GM21737 (cell line): ENCODE measurements at regions not wholly inside any gene's neighbourhood (a gene's known extent, or its start where the extent isn't known, plus 50 kb on each side); places are given as distances from the start of the nearest gene placed in this dataset.
"Not testable (repeated sequence)": the region's sequence is repeated elsewhere in the genome, so short reads cannot be mapped to it uniquely, and the experiment has no call there.

Source experiments
- ATAC-seq: cut with Tn5 transposase; IDR thresholded peaks from one replicate; pipeline ENCODE4 v1.9.1; 2021; ENCODE audit warnings: mild to moderate bottlenecking, moderate library complexity; ENCODE audit not compliant: unreplicated experiment

DNA sequence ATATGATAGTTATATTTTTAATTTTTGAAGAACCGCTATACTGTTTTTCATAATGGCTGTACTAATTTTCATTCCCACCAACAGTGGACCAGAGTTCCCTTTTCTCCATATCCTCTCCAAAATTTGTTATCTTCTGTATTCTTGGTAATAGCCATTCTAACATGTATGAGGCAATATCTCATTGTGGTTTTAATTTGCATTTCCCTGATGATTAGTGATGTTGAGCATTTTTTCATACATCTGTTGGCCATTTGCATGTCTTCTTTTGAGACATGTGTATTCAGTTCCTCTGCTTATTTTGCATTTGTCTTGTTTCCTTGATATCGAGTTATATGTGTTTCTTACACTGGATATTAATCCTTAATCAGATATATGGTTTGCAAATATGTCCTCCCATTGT, 770.8 kb upstream of the MBL2 start:
- no peak for ATAC-seq

DNA sequence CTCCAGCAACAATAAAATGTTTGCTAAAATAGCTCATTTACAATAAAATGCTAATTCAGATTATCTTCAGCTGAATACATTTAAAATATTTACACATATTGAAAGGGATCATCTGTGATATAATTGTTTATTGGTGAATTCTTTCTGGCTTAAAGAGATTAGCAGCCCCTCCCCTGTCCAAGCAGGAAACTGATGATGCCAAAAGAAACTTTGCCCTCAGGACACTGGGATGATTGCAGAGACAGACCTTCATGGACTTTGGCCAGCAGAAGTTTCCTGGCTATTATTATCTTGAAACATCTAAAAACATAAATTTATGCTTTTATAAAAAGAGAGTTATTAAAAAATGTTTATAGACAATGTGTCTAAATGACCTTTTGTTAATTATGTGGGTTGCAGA, 764.9 kb upstream of the MBL2 start:
- ATAC-seq: no peak

DNA sequence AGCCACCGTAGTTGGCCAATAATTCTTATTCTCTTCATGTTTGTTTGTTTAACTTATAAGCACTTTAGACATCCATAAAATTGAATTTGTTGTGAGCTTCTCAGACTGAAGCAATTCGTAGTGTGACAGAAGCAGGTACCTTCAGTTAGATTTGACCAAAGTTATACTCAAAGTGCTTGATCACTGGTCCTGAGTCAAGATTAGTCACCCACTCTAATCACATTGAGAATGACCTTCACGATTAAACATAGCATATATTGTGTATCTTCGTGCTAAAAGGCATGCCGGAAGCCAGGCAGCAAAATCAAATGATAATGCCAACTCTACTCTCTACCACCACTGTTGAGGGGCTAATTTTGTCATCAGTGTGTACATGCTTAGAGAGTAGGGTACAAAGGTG, 763.7 kb upstream of the MBL2 start:
- ATAC-seq: no peak

DNA sequence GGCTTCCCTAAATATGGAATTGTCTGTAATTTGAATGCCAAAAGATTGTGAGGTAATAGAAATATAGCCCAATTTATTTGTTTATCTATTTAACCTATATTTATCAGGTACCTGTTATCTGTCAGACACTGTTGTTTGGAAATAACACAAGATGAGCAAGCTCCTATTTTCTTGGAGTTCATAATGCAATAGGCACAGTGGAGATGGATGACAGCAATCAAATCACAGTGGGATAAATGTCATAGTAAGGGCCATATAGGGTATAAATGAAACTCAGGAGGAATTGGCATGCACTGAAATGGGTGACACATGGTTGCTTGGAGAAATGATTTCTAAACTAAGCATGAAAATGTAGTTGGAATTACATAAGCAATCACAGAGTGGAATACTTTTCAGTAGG, 761.8 kb upstream of the MBL2 start:
- ATAC-seq: no peak

DNA sequence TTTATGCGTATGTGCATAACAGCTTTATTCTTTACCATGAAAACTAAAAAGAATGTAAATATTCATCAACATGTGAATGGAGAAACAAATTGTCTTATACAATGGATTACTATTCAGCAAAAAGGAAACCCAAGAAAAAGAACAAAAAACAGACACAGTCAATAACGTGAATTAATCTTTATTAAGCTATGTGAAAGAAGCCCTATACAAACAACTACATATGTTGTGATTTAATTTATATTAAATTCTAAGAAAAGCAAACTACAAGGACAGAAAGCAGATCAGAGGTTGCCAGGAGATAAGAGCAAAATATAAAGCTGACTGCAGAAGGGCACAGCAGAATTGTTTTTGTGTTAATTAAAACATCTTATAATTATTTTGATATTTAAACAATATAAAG, 756.4 kb upstream of the MBL2 start:
- no peak for ATAC-seq

DNA sequence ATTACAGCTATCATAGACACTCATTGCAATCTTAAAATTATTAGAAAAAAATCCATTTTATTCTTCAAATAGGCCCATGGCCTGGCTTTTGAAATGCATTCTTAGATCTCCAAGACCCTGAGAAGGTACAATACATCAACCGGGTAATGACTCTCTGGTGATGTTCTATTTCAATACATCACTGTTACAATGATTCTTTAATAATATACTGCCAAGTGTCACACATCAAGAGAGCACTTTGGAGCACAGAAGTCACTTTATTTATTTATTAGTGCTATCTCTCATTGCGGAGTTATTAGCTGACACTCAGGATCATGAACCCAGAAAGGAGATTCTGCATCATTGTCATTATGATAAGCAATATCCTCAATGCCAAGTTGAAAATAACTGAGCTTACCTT, 748.5 kb upstream of the MBL2 start:
- no peak for ATAC-seq

DNA sequence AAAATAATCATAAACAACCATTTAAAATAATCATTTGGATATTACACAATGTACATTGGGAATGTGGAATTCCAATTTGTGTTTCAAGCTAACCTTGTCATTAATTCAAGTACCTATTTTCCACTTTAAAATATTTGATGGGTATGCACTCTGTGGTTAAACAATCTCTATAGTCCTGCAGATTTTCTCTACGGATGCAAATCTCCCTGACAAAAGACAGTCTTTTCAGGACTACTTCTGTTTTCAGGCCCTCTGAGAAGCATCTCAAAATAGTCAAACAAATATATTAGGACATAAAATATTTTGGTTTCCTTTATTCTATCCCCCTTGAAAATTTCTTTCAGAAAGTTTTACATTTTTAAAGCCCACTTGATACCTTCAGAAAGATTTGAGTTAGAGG, 735.6 kb upstream of the MBL2 start:
- no peak for ATAC-seq

DNA sequence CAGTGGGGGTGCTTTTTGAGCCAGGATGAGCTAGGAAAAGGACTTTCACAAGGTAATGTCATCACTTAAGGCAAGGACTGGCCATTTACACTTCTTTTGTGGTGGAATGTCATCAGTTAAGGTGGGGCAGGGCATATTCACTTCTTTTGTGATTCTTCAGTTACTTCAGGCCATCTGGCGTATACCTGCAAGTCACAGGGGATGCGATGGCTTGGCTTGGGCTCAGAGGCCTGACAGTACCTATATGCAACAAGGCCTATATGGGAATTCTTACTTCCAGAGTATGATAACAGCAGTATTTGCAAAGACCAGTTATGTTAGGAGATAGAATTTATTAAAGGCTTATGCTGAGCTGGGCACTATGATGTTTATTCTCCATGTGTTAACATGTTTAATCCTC, 731.9 kb upstream of the MBL2 start:
- not testable (repeated sequence) for ATAC-seq

DNA sequence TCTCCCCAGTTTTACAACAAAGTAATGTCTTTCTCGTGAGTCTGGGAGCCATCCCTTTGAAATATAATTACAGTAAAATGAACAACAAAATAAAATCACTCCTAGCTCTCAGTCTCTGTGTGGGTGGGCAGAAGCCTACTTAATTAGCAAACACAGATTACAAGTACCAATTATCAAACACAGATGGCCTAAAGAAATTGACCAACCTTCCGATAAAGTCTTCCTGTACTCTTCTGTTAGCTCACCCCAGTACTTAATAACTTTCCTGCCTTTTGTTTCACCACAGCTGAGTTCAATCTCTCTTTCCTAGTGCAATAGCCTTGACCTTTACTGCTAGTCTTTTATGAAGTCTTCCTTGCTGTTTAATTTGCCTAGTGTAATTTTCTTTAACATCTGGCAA, 719.2 kb upstream of the MBL2 start:
- no peak for ATAC-seq

DNA sequence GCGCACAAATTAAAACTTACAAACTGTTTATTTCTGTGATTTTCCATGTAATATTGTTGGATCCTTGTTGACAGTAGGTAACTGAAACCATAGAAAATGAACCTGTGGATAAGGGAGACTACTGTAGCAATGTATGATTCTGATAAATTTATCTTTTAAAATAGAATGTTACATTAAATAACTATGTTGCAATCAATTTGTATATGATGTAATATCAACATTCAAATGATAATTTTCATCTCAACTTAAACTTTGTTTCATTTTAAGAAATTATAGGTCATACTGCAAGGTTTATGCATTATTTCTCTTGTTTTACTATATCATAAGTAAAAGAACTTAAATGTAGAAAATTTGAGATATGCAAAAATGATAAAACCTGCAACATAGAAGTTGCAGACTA, 718.0 kb upstream of the MBL2 start:
- ATAC-seq: no peak

DNA sequence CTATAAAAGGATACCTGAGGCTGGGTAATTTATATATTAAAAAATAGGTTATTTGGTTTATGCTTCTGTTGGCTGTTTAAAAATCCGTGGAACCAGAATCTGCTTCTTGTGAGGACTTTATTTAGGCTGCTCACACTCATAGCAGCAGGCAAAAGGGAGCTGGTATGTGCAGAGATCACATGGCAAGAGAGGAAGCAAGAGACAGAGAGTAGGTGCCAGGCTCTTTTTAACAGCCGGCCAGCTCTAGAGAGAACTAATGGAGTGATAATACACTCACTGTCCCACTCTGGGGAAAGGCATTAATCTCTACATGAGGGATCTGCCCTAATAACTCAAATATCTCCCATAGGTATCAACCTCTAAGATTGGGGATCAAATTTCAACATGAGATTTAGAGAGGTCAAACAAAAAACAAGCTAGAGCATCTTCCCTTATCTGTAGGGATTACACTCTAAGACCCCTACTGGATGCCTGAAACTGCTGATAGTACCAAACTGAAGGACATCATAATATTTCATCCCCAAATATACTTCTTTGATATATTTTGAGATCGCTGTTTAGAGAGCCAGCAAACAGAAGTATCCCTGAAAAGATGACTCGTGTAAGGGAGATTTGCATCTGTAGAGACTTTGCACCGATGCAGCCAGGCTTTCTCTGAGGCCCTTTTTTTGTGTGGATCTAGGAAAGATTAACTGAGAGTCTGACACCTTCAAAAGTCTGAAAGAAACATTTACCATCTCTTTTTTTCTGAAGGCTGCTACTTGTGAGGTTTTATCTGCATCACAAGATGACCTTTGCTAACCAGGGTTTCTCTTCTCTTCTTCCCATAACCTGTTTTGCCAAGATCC, 717.0 kb upstream of the MBL2 start:
- no peak for ATAC-seq

DNA sequence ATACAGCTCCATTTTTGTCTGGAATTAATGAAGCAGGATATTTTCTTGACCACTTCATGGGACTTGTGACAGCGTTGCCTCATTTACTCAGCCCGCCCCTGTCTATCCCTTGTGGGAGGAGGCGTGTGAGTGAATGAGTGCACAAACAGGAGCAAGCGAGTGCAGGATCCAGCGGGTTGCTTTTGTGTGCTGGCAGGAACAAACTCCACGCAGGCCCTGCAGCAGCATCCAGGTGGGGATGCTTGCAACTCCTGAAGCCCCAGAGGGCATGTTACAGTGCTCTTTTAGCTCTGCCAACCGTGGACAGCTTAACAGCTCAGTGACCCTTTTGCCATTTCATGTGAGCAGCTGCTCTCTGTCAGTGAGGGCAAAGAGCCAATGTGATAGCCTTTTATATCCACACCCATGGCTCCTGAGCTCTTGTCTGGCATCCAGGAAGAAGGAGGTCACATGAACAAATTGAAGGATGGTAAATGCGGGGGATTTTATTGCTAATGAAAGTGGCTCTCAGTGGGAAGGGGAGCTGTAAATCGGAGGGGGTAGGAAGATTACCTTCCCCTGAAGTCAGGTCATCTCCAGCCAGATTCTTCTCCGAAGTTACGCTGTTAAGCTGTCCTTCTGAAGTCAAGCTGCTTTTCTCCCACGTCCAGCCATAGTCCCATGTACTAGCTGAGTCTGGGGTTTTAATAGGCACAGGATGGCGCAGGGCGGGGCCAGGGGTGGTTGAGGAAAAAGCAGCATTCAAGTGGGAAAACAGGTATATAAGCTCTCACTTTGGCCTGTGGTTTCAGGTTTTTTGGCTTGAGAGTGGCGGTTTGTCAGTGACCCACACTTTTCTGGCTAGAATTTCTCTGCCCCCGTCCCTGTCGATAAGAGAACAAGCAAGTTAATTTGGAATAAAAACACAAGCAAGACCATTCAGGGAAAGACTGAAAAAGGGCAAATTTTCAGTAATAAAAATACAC, 714.7 kb upstream of the MBL2 start:
- ATAC-seq: no peak

DNA sequence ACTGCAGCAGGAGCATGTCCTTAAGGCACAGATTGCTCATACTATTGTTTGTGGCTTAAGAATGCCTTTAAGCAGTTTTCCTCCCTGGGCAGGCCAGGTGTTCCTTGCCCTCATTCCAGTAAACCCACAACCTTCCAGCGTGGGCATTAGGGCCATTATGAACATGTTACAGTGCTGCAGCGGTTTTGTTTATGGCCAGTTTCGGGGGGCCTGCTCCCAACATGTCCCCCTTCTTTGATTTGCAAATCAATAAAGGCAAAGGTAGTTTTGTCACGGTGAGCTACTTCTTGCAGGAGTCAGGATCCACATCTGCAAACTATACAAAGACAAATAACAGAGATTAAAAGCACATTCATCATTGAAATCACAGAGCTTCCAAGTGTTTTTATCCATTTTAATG, 712.8 kb upstream of the MBL2 start:
- not testable (repeated sequence) for ATAC-seq

DNA sequence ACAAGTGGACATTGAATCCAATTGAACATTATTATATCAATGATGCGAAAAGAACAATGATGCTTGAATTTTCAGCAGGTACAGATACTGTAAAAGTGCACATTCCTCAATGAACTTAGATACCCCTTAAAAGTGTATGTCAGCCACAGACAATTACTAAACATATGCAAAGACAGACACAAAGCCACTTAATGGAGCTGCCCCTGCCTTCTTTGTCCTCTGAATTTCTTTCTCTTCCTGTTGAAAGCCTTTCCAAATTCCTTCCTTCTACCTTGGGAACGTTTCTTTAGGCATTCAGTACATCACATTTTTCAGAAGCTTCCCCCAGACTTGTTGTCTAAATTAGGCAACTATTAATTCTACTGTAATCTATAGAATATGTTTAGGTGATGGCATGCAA, 706.8 kb upstream of the MBL2 start:
- ATAC-seq: no peak

DNA sequence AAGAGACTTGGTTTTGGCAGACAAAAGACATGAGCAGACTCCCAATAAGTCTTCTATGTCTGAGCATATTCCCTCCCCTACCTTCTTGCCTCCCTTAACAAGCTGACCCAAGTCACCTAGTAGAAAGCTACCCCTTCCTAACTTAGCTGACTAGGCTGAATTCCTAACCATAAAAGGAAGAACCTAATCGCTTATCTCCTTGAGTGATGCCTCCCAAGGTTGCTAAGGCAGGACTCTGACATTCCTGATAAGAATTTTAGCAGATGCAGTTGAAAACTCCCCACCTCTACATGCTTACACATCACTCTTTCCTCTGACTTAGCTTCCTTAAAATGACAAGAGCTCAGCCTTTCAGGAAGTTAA, 704.7 kb upstream of the MBL2 start:
- no peak for ATAC-seq

DNA sequence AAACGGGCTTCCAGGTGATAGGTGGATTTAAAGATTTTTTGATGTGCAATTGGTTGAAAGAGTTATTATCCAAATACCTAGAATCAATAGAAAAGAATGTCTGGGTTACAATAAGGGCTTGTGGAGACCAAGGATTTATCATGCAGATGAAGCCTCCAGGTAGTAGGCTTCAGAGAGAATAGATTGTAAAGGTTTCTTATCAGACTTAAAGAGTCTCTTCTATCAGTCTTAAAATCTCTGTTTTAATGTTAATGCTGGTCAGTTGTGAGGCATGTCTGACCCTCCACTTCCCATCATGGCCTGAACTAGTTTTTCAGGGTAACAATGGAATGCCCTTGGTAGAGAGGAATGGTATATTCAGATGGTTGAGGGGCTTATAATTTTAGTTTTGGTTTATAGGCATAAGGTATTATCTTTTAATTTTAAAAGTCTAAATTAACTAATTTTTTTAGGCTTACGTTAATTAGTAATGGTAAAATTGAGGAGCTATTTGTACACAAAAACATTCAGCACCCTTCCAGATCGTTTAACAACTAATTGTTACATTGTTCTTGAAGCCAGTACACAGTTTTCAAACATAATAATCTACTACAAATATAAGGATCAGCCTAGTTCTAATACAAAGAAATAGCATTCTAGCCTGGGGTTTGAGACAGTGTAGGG, 704.2 kb upstream of the MBL2 start:
- no peak for ATAC-seq

DNA sequence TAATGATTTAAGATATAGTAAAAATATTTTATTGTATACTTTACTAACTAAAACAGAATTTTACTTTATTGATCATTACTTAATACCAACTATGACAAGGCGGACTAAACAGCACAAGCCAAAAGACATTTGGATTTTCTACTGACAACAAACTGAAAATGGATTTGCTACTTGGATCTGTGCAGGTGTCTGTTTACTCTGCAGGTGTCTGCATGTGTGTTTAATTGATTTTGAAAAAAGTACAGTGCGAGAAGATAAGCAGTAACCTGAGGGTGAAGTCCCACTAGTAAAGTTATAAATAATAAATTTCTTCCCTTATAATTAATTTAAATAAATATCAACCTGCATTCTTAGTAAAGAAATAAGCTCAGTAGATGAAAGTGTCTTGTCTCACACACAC, 696.8 kb upstream of the MBL2 start:
- no peak for ATAC-seq

DNA sequence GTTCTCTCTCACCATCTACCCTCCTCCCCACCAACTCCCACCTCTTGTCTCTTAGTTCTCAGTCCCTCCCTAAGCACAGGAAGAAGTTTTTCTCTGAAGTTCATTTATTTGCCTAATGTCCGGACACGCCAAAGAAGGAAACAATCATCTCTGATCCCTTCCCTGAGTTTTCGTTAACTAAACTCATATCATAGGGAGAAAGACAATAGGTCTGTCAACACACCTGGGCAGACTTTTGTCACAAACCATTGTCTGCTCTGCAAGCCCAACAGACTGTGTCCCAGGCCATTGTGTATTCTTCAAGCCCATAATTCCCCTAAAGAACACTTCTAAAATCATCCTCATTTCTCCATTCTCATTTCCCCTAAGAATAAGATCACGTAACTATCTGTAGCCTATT, 691.0 kb upstream of the MBL2 start:
- no peak for ATAC-seq

DNA sequence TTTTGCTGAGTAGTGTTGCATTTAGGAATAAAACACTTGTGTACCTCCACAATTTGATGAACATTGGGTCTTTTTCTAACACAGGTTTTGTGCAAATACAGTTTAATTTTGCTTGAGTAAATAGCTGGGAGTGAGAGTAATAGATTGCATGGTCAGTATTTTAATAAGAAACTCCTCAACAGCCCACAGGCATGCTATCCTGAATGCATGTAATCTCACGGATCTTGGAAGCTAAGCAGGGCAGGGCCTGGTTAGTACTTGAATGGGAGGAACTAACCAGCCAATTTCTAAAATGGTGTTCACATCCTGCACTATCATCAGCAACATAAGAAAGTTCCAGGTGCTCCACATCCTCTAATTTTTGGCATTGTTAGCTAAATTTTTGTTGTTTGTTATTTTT, 685.4 kb upstream of the MBL2 start:
- no peak for ATAC-seq

DNA sequence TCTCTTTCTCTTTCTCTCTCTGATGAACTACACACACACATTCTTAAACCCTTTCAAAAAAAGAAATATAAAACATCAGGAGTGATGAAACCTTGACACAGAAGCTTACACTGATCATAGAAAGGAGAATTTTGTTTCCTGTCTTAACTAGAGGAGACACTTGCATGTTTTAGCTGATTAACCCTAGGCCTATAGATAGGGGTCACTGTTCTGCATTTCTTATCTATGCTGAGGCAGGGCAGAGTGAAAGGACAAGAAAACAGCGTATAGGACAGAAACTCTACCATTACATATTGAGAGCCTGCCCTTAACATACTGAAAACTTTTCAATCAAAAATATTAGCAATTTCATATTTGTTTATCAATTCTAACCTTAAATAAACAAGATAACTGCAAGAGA, 680.6 kb upstream of the MBL2 start:
- no peak for ATAC-seq

DNA sequence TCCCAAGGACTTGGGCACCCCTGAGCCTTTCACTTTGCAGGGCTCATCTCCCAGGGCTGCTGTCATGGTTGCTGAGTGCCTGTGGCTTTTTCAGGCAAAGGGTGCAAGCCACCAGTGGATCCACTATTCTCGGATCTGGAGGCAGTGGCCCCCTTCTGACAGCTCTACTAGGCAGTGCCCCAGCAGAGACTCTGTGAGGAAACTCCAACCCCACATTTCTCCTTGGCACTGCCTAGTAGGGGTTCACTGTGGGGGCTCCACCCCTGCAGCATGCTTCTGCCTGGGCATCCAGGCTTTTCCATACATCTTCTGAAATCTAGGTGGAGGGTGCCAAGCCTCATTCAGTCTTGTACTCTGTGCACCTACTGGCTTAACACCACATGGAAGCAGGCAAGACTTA, 675.0 kb upstream of the MBL2 start:
- no peak for ATAC-seq

DNA sequence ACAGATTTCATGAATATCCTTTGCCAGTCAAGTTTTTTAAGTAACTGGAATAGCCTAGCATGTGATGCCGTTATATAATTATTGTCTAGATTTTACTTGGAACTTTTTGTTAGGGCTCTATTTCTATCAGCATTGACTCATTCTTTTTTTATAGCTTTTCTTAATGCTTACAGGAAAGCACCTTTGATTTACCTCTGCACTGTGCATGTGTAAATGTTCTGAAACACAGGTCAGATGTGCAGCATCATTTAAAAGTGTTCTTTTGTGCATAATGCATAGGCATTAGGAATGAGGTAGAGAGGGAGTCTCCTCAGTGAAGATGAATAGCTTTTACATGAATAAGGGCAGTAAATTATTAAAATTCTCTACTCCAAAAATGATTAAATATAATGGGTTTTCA, 669.3 kb upstream of the MBL2 start:
- ATAC-seq: no peak
